Breast epithelium (tissue), 3 donors: ENCODE measurements at regions not wholly inside any gene's neighbourhood (a gene's known extent, or its start where the extent isn't known, plus 50 kb on each side); places are given as distances from the start of the nearest gene placed in this dataset.

ENCODE experiments used
- POLR2A ChIP-seq: fragments of 450-650 bp; IDR thresholded peaks from one replicate; pipeline ENCODE4 v1.6.1; 2016; ENCODE audit warnings: antibody characterized with exemption, mild to moderate bottlenecking, moderate library complexity
- POLR2AphosphoS5 ChIP-seq, 3 donors: sonication (generic); formaldehyde crosslinking; IDR thresholded peaks; one replicate each; pipeline ENCODE4 v1.6.1; 2017; ENCODE audit warnings: antibody characterized with exemption in 3 of 3
- TF ChIP-seq, protein P1 (sequence below), 3 donors: fragments of 450-650 bp; IDR thresholded peaks; one replicate each; pipeline ENCODE4 v1.5.1; 2016 to 2017; ENCODE audit warnings: antibody characterized with exemption in 3 of 3, mild to moderate bottlenecking in 3 of 3, moderate library complexity in 3 of 3

DNA sequence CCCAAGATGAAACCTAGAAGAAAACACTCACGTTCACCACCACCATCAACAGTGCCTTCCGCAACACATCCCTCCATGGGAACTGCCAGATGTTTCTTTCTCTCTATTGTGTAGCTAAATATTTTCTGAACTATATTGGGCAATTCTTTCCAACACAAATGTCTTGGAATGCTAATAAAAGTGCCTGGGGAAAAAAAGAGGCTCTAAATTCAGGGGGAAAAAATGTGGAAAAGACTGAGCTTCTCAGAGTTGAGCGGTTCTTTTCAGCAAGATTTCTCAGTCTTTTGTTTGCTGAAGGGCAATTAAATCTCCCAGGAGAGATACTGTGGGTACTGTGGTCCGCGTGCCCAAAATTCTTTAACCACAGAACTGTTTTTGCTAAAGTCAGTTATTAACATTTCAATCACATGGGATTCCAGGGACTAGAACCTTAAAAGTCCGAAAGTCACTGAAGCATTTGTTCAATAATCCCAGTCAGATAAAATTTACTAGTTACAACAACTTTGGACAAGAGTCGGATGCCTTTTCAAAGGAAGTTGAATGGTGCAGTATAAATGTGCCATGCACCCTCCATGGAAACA, 51.9 kb upstream of the DHRSX start:
- TF ChIP-seq, protein P1, sequence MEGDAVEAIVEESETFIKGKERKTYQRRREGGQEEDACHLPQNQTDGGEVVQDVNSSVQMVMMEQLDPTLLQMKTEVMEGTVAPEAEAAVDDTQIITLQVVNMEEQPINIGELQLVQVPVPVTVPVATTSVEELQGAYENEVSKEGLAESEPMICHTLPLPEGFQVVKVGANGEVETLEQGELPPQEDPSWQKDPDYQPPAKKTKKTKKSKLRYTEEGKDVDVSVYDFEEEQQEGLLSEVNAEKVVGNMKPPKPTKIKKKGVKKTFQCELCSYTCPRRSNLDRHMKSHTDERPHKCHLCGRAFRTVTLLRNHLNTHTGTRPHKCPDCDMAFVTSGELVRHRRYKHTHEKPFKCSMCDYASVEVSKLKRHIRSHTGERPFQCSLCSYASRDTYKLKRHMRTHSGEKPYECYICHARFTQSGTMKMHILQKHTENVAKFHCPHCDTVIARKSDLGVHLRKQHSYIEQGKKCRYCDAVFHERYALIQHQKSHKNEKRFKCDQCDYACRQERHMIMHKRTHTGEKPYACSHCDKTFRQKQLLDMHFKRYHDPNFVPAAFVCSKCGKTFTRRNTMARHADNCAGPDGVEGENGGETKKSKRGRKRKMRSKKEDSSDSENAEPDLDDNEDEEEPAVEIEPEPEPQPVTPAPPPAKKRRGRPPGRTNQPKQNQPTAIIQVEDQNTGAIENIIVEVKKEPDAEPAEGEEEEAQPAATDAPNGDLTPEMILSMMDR (IDR thresholded peaks at IDR 0.05): no peak
- no peak for TF ChIP-seq POLR2AphosphoS5 (IDR thresholded peaks at IDR 0.05)
- no peak for TF ChIP-seq POLR2A
